Panc1 (cell line): ENCODE measurements at regions not wholly inside any gene's neighbourhood (a gene's known extent, or its start where the extent isn't known, plus 50 kb on each side); places are given as distances from the start of the nearest gene placed in this dataset.

Experiments
- ATAC-seq: fragments of 200-7000 bp; cut with Tn5 transposase; 2 replicates; pipeline ENCODE4 v1.9.1; 2020; ENCODE audit warnings: mild to moderate bottlenecking, moderate library complexity
- BruUV-seq: library from RNA; stranded (reverse); fragments of 400-500 nt; replicated peaks from 2 replicates; lab custom pipeline; 2021; lab: Mats Ljungman, UMichigan
- CTCF ChIA-PET: fragments of 300-600 bp; sonication (Branson Sonifier 250); formaldehyde crosslinking; loops from one replicate; lab custom pipeline; 2022; ENCODE audit warnings: antibody characterized with exemption; lab: Charles Lee
- POLR2A ChIA-PET: fragments of 300-600 bp; sonication (Branson Sonifier 250); formaldehyde crosslinking; loops from one replicate; lab custom pipeline; 2022; ENCODE audit warnings: antibody characterized with exemption; lab: Charles Lee
- DNase-seq: peaks from one replicate; pipeline ENCODE4 v3.0.0-alpha.2; 2010; ENCODE audit warnings: low read depth, low spot score
- H3K27ac ChIP-seq: 2 replicates; pipeline ENCODE4 v1.5.1; 2011; ENCODE audit warnings: mild to moderate bottlenecking, low read length, inconsistent platforms
- H3K27me3 ChIP-seq: fragments of 200-500 bp; sonication (Bioruptor generic); 2 replicates; pipeline ENCODE4 v1.6.0; 2014; ENCODE audit warnings: low read length, inconsistent platforms; ENCODE audit not compliant: control insufficient read depth, insufficient read depth
- H3K36me3 ChIP-seq: fragments of 200-500 bp; sonication (Bioruptor generic); 2 replicates; pipeline ENCODE4 v1.5.1; 2014; ENCODE audit warnings: inconsistent platforms, mild to moderate bottlenecking, low read length, moderate library complexity; ENCODE audit not compliant: control insufficient read depth, insufficient read depth
- H3K4me1 ChIP-seq: 2 replicates; pipeline ENCODE4 v1.5.1; 2011; ENCODE audit warnings: inconsistent platforms, mild to moderate bottlenecking, low read length, moderate library complexity; ENCODE audit not compliant: control insufficient read depth, insufficient read depth
- H3K4me3 ChIP-seq, 2 experiments: 2 replicates each; pipeline ENCODE4 v1.5.1; 2011 to 2012; ENCODE audit warnings: low read depth in 2 of 2, low read length in 2 of 2, mild to moderate bottlenecking in 2 of 2, inconsistent platforms in 1 of 2, moderate library complexity in 1 of 2
- H3K9me3 ChIP-seq: fragments of 200-500 bp; sonication (Bioruptor generic); 2 replicates; pipeline ENCODE4 v1.5.1; 2014; ENCODE audit warnings: low read depth, mild to moderate bottlenecking, inconsistent platforms, low read length, moderate library complexity; ENCODE audit not compliant: control insufficient read depth, insufficient read depth
- CTCF ChIP-seq: fragments of 450-650 bp; IDR thresholded peaks from 2 replicates; pipeline ENCODE4 v1.5.1; 2017; ENCODE audit warnings: mild to moderate bottlenecking
- POLR2AphosphoS5 ChIP-seq: IDR thresholded peaks from 2 replicates; pipeline ENCODE4 v1.6.1; 2012; ENCODE audit warnings: mild to moderate bottlenecking, low read depth, low read length, moderate library complexity
- REST ChIP-seq, 2 experiments: IDR thresholded peaks; 2 replicates each; pipeline ENCODE4 v1.6.1; 2011 to 2012; ENCODE audit warnings: low read depth in 2 of 2, control low read depth in 1 of 2, low read length in 1 of 2, mild to moderate bottlenecking in 1 of 2, moderate library complexity in 1 of 2; ENCODE audit not compliant: insufficient read depth in 1 of 2
- SIN3A ChIP-seq: IDR thresholded peaks from 2 replicates; pipeline ENCODE4 v1.6.1; 2012; ENCODE audit warnings: low read depth, mild to moderate bottlenecking, low read length, moderate library complexity, borderline replicate concordance; ENCODE audit not compliant: insufficient read depth
- TCF7L2 ChIP-seq: IDR thresholded peaks from 2 replicates; pipeline ENCODE4 v1.6.1; 2011; ENCODE audit warnings: mild to moderate bottlenecking, low read depth, low read length, inconsistent platforms
- in situ Hi-C: cut with HindIII; loops from 2 replicates; pipeline ENCODE4 v1.10.0; 2016; ENCODE audit warnings: low sequenced_read_pairs, low pct_unique_long_range_greater_than_20kb
- intact Hi-C: fragments of 100-400 bp; cut with micrococcal nuclease; formaldehyde crosslinking; loops from one replicate; pipeline ENCODE4 v1.10.0; 2022; ENCODE audit not compliant: unreplicated experiment

- no peak for TF ChIP-seq CTCF
- TF ChIP-seq TCF7L2 = no peak
- no peak for TF ChIP-seq REST (IDR thresholded peaks at IDR 0.05; ENCODE audit: insufficient read depth in 1 of 2, low read depth in 2 of 2, low read length in 1 of 2)
- no peak for TF ChIP-seq SIN3A
- no peak for TF ChIP-seq POLR2AphosphoS5
- intact Hi-C loops = no loop called here
- H3K27me3 ChIP-seq = no peaks in the 10 kb centered on the region
- DNase-seq (no peak), ATAC-seq (no peak)
- POLR2A ChIA-PET = no interaction called here
- no peak overlapping the region for H3K4me3 ChIP-seq
- no peaks in the 10 kb centered on the region for H3K36me3 ChIP-seq
- in situ Hi-C loops = no loop called here
- H3K27ac ChIP-seq = no peak overlapping the region
- no TSS peak for BruUV-seq
- H3K9me3 ChIP-seq = no peaks in the 10 kb centered on the region
- CTCF ChIA-PET = no interaction called here
- no peaks in the 10 kb centered on the region for H3K4me1 ChIP-seq
Observed at GRCh38 chr10:20457649-20458048, 439.5 kb downstream of the NEBL start.

- no peak overlapping the region for H3K27ac ChIP-seq
- no peak overlapping the region for H3K4me3 ChIP-seq
- no peaks in the 10 kb centered on the region for H3K27me3 ChIP-seq
- CTCF ChIA-PET = no interaction called here
- H3K36me3 ChIP-seq = no peaks in the 10 kb centered on the region
- DNase-seq = no peak
- intact Hi-C loops = no loop called here
- no peaks in the 10 kb centered on the region for H3K4me1 ChIP-seq
- no peak for ATAC-seq
- POLR2A ChIA-PET = no interaction called here
- H3K9me3 ChIP-seq = no peaks in the 10 kb centered on the region
- in situ Hi-C loops = no loop called here
- no peak for TF ChIP-seq POLR2AphosphoS5
- no peak for TF ChIP-seq REST (IDR thresholded peaks at IDR 0.05; ENCODE audit: insufficient read depth in 1 of 2, low read depth in 2 of 2, low read length in 1 of 2)
- TF ChIP-seq TCF7L2 = no peak
- no TSS peak for BruUV-seq
Observed at GRCh38 chr10:20455774-20456173, 441.3 kb downstream of the NEBL start.
